GM10266 (cell line): ENCODE measurements at regions not wholly inside any gene's neighbourhood (a gene's known extent, or its start where the extent isn't known, plus 50 kb on each side); places are given as distances from the start of the nearest gene placed in this dataset.

Experiments
- DNase-seq: peaks from one replicate; pipeline ENCODE4 v3.0.0; 2012; ENCODE audit errors: extremely low spot score
- CTCF ChIP-seq: IDR thresholded peaks from 2 replicates; pipeline ENCODE4 v1.5.1; 2012; ENCODE audit warnings: mild to moderate bottlenecking, low read depth; ENCODE audit not compliant: control insufficient read depth, insufficient read depth; ENCODE audit errors: missing control alignments

- TF ChIP-seq CTCF = no peak
- DNase-seq = no peak
Observed at GRCh38 chr19:32222556-32222955, 122.9 kb upstream of the ZNF507 start.

- DNase-seq = no peak
- TF ChIP-seq CTCF = no peak
Observed at GRCh38 chr19:32223106-32223505, 122.3 kb upstream of the ZNF507 start.

GRCh38 chr19:32223595-32224370, 121.6 kb upstream of the ZNF507 start:
- DNase-seq = no peak
- TF ChIP-seq CTCF = no peak

DNA sequence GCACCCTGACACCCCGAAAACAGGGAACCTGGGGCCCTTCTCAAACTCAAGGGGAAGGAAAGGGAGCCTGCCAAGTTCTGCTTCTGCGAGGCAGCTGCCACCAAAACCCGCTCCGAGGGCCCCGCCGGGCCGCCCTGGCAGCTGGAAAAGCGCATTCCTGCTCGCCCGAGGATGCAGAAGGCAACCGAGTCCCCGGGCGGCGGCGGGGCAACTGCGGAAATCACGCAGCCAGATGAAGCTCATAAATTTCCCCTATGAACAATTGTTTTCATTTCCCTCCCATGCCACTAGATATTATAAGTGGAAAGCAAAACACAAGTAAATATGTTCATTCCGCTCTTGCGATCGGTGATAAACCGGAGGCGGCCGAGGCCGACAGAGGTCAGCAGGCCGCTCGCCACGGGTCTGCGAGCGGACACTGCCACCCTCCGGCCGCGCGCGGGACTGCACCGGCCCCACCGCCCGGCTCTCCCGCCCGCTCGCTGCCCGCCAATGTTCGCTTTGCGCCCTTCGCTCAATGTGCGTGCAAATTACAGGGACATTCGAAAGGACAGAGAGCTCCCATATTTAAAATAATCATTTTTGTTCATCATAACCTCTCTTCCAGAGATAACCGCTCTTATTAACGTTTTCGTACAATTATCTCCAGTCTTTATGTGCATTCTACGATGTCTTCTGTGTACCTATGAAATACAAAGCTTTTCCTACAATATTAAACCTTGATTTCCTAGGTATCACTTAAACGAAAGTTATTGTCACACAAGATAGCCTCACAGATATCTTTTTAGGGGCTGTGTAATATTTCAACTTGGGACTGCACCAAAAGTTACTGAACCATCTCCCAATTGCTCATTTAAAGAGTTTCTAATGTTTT, 120.8 kb upstream of the ZNF507 start:
- TF ChIP-seq CTCF = peak; percentile 98
- peak; percentile 84 for DNase-seq

DNA sequence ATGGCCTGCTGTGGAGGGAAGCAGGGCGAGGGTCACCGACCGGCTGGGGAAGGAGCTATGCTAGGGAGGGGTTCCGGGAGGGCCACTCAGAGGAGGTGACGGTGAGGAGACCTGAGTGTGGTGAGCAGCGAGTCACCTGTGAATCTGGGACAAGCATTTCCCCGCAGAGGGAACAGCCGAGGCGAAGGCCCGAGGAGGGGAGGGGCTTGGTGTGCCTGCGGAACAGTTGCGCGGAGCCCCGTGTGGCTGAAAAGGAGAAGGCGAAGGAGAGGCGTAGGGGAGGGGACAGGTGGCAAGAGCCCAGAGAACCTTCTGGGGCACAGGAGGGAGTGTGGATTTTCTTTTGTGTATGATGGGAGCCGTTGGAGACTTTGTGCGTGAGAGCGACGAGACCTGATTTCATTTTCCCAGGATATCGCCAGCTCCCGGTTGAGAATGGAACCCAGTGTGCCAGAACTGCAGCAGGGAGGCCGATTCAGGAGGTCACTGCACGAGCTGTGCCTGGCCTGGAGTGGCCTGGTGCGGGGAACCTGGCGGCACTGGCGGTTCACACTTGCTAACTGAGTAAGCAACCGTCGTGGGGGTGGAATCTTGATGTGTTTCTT, 117.7 kb upstream of the ZNF507 start:
- TF ChIP-seq CTCF = no peak
- no peak for DNase-seq

GRCh38 chr19:32230441-32230840, 115.0 kb upstream of the ZNF507 start:
- TF ChIP-seq CTCF = no peak
- no peak for DNase-seq
